ENCODE measurements at regions not wholly inside any gene's neighbourhood (a gene's known extent, or its start where the extent isn't known, plus 50 kb on each side); places are given as distances from the start of the nearest gene placed in this dataset.
"Not testable (repeated sequence)": the region's sequence is repeated elsewhere in the genome, so short reads cannot be mapped to it uniquely, and the experiment has no call there.

DNA sequence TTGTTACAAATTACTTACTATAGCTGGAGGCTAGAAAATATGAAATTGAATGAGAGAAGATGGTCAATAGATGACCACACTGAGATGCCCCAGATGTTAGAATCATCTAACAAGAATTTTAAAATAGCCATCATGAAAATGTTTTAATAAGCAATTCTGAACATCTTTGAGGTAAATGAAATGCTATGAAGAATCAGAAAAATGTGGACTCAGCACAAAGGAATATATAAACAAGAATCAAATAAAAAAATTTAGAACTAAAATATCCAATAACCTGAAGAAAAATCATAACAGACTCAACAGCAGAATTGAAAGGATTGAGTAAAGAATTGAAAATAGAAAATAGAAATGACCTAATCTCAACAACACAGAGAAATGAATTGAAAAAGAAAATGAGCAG is 248.5 kb downstream of the PRDM9 start:
- H3K9me3 Mint-ChIP-seq = peaks cover 8 to 37% (median 18%) of the 10 kb centered on the region in 6 donors
- peaks cover 0 to 1% (median 0%) of the 10 kb centered on the region in 3 donors for H3K27me3 Mint-ChIP-seq (ENCODE audit: low read depth in 3 of 3)
- no peaks in the 10 kb centered on the region for H3K36me3 Mint-ChIP-seq
- DNase-seq = no peak
- no peaks in the 10 kb centered on the region for H3K4me1 Mint-ChIP-seq
- H3K4me3 Mint-ChIP-seq = no peak overlapping the region
- H3K27ac Mint-ChIP-seq = no peak overlapping the region

DNA sequence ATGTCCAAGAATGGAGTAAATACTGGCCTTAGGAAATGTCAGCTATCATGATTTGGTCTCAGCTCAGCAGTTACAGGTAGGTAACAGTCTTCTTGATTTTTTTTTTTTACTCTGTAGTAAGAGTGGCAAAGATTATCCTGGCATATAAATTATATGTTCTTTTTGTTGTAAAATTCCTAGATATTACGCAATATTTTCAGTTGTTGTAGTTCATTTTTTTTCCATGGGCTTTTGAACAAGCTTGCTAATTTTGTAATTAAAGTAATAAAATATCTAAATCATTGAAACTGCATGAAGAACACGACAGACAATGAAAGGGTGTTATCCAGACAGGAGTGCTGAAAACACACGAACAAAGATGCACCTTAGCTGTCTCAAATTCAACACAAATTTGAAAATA is 249.4 kb downstream of the PRDM9 start:
- Mint-ChIP-seq H3K4me1 (no peaks in the 10 kb centered on the region), H3K27ac (no peak overlapping the region), H3K9me3 (peaks cover 4 to 37% (median 12%) of the 10 kb centered on the region in 6 donors), H3K4me3 (no peak overlapping the region), H3K27me3 (ENCODE audit: low read depth in 3 of 3) (peaks cover 0 to 1% (median 0%) of the 10 kb centered on the region in 3 donors), H3K36me3 (no peaks in the 10 kb centered on the region)
- no peak for DNase-seq

GRCh38 chr5:23763170-23763569 is 255.8 kb downstream of the PRDM9 start:
- H3K4me3 Mint-ChIP-seq = no peak overlapping the region
- H3K4me1 Mint-ChIP-seq = no peaks in the 10 kb centered on the region
- H3K9me3 Mint-ChIP-seq = peaks cover 9 to 37% (median 22%) of the 10 kb centered on the region in 6 donors
- no peaks in the 10 kb centered on the region for H3K36me3 Mint-ChIP-seq
- H3K27me3 Mint-ChIP-seq (ENCODE audit: low read depth in 3 of 3) = peaks cover 0 to 1% (median 0%) of the 10 kb centered on the region in 3 donors
- DNase-seq = no peak
- H3K27ac Mint-ChIP-seq = no peak overlapping the region

DNA sequence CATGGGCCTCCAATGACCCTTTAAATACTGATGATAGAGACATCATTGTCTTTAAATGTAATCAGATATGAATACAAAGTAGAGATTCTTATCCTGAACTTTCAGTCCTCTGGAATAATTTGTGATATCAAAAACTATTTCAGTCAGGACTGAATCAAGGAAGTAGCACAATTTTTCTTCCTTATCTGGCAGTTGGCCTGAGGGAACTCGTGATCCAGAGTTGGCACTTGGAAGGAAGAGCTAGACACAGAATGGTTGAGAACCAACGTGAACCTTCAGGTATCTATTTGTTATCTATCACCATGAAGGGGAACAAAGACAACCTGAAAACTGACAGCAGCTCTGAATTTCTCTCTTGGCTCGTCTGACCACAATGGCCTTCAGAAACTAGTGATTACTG is 269.3 kb downstream of the PRDM9 start:
- H3K9me3 Mint-ChIP-seq = peaks cover 20 to 67% (median 30%) of the 10 kb centered on the region in 6 donors
- no peaks in the 10 kb centered on the region for H3K27me3 Mint-ChIP-seq (ENCODE audit: low read depth in 3 of 3)
- DNase-seq = no peak
- no peaks in the 10 kb centered on the region for H3K4me1 Mint-ChIP-seq
- no peak overlapping the region for H3K27ac Mint-ChIP-seq
- H3K4me3 Mint-ChIP-seq = no peak overlapping the region
- H3K36me3 Mint-ChIP-seq = peaks cover 0 to 5% (median 0%) of the 10 kb centered on the region in 3 donors

GRCh38 chr5:23800307-23800706 is 292.9 kb downstream of the PRDM9 start:
- not testable (repeated sequence) for DNase-seq; H3K4me1 Mint-ChIP-seq; H3K4me3 Mint-ChIP-seq; H3K27me3 Mint-ChIP-seq (ENCODE audit: low read depth in 3 of 3); H3K27ac Mint-ChIP-seq; H3K36me3 Mint-ChIP-seq
- H3K9me3 Mint-ChIP-seq = peaks cover 12 to 50% (median 27%) of the 10 kb centered on the region in 6 donors

DNA sequence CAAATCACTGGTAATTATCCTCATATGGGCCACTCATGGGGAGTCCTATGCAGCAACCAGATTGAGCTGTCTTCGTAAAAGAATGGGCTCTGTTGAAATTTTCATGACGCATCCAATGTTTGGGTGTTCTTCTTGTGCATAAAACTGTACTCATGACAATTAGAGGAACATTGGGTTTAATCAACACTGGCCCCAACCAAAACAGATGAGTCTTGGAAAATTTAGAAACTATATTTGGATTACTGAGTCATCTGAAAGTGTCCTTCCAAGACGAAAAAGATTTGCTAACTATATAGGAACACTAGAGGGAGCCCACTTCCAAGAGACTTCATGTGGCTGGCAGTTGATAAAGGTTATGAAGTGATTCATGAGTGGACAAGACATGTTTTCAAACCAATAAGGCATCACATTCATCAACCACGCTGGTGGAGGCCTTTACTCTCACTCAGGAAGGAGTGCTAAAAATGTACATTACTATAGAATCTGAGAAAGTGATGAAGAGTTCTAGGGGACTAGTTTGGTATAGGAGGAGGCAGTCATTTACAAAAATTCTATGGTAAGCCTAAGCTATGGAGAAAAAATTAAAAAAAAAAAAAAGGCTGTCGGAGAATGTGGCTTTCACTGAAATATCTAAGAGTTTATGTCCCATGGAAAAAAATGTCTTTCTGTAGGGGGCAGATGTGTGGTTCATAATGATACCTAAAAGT is 313.5 kb downstream of the PRDM9 start:
- Mint-ChIP-seq H3K9me3 (peaks cover 1 to 36% (median 15%) of the 10 kb centered on the region in 6 donors), H3K27me3 (ENCODE audit: low read depth in 3 of 3) (no peaks in the 10 kb centered on the region)

GRCh38 chr5:23823521-23823920 is 316.1 kb downstream of the PRDM9 start:
- Mint-ChIP-seq H3K27me3 (ENCODE audit: low read depth in 3 of 3) (peaks cover 0 to 3% (median 0%) of the 10 kb centered on the region in 3 donors), H3K4me3 (no peak overlapping the region), H3K27ac (no peak overlapping the region), H3K4me1 (no peaks in the 10 kb centered on the region), H3K9me3 (peaks cover 5 to 47% (median 24%) of the 10 kb centered on the region in 6 donors), H3K36me3 (no peaks in the 10 kb centered on the region)
- no peak for DNase-seq

More for the DNA sequence above, 313.5 kb downstream of the PRDM9 start:
- H3K36me3 Mint-ChIP-seq = no peaks in the 10 kb centered on the region
- H3K4me3 Mint-ChIP-seq = no peak overlapping the region
- no peak for DNase-seq
- no peaks in the 10 kb centered on the region for H3K4me1 Mint-ChIP-seq
- no peak overlapping the region for H3K27ac Mint-ChIP-seq

DNA sequence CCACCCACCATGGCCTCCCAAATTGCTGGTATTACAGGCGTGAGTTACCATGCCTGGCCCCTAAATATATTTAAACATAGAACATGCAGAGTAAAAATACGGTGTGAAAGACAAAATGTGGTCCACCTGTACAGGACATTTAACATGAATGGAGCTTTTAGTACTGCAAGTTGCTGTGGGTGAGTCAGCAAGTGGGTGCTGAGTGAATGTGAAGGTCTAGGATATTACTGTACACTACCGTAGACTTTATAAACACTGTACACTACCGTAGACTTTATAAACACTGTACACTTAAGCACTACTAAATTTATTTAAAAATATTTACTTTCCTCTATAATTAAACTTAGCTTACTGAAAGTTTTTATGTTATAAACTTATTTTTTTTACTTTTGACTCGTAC is 317.8 kb downstream of the PRDM9 start:
- Mint-ChIP-seq H3K9me3 (peaks cover 6 to 55% (median 21%) of the 10 kb centered on the region in 6 donors), H3K4me3 (no peak overlapping the region), H3K27ac (no peak overlapping the region), H3K4me1 (no peaks in the 10 kb centered on the region), H3K27me3 (ENCODE audit: low read depth in 3 of 3) (peaks cover 0 to 3% (median 2%) of the 10 kb centered on the region in 3 donors), H3K36me3 (no peaks in the 10 kb centered on the region)
- no peak for DNase-seq

DNA sequence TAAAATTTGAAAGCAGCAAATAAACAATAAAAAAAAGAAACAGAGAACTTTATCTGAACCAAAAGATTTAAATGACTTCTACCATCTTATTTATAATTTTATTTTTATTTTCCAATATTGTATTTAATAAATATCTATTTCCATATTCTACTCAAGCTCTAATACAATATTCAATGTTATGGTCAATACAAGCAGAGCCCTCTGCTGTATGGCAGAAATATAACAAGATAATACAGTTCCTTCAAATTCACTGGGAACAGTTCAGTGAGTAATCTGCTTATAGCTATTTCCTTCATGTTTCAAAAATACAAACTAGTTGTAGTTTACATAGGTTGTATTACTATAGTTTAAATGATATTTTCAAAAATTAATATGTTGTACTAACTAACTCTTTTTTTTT is 332.7 kb downstream of the PRDM9 start:
- no peak for DNase-seq
- no peak overlapping the region for H3K4me3 Mint-ChIP-seq
- H3K27me3 Mint-ChIP-seq (ENCODE audit: low read depth in 3 of 3) = no peaks in the 10 kb centered on the region
- no peaks in the 10 kb centered on the region for H3K36me3 Mint-ChIP-seq
- H3K4me1 Mint-ChIP-seq = no peaks in the 10 kb centered on the region
- H3K27ac Mint-ChIP-seq = no peak overlapping the region
- H3K9me3 Mint-ChIP-seq = peaks cover 18 to 46% (median 29%) of the 10 kb centered on the region in 6 donors

DNA sequence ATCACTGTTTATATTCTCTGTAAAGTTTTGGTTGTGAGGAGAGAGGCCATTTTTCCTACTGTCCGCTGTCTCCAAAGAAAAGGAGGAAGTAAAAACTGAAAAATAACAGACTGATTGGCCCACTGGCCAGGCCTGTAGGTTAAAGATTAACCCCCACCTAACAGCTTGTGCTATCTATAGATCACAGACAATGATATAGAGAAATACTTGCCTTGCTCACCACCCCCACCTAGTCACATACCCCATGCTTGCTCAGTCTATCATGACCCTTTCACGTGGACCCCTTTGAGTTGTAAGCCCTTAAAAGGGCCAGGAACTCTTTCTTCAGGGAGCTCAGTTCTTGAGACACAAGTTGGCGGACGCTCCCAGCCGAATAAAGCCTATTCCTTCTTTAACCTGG is 357.4 kb downstream of the PRDM9 start:
- H3K36me3 Mint-ChIP-seq = peaks cover 0 to 3% (median 0%) of the 10 kb centered on the region in 3 donors
- H3K27ac Mint-ChIP-seq = no peak overlapping the region
- no peaks in the 10 kb centered on the region for H3K4me1 Mint-ChIP-seq
- no peak overlapping the region for H3K4me3 Mint-ChIP-seq
- H3K9me3 Mint-ChIP-seq = peaks cover 6 to 43% (median 25%) of the 10 kb centered on the region in 6 donors
- DNase-seq = no peak
- no peaks in the 10 kb centered on the region for H3K27me3 Mint-ChIP-seq (ENCODE audit: low read depth in 3 of 3)

DNA sequence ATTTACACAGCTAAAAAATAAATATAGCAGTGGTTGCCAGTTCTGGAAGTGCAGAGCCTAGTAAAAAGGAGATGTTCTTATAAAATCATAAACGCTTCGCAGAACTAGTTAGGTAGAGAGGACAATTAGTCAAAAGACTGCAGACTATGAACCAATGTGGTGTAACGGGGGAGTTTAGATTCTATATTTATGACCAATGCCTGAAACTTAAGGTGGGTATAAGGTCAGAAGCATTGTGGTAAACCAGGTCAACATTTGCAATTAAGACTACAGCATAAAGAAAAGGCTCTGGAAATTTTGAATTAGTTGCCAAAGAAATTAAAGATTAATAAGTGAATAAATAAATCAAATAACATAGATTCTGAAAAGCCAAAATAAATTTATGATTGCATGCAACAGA is 370.4 kb downstream of the PRDM9 start:
- DNase-seq = no peak
- Mint-ChIP-seq H3K4me1 (no peaks in the 10 kb centered on the region), H3K27me3 (ENCODE audit: low read depth in 3 of 3) (no peaks in the 10 kb centered on the region), H3K27ac (no peak overlapping the region), H3K4me3 (no peak overlapping the region), H3K9me3 (peaks cover 6 to 39% (median 13%) of the 10 kb centered on the region in 6 donors), H3K36me3 (no peaks in the 10 kb centered on the region)

DNA sequence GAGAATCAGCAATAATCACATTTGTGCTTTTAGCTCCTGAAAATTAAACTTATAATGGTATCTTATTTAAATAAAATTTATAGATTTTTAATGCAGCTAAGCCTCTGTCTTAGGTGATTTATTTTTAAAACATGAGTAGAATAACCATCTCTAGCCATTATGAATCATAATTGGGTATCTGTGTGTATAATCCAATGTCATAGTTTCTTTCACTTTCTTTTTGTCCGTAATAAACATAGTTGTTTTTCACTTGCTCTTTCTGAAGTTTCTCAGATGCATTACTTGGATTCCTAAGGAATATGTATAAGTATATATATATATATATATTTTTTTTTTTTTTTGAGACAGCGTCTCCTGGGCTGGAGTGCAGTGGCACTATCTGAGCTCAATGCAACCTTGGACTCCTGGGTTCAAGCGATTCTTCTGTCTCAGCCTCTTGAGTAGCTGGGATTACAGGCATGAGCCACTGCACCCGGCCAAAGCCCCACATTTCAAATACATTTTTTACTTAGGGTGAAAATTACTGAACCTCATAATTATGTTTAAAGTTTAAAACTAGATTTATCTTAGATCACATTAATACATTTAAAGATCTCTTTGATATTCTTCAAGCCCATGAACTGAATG is 377.1 kb downstream of the PRDM9 start:
- H3K36me3 Mint-ChIP-seq = no peaks in the 10 kb centered on the region
- no peak overlapping the region for H3K4me3 Mint-ChIP-seq
- peaks cover 7 to 52% (median 30%) of the 10 kb centered on the region in 6 donors for H3K9me3 Mint-ChIP-seq
- H3K4me1 Mint-ChIP-seq = no peaks in the 10 kb centered on the region
- no peaks in the 10 kb centered on the region for H3K27me3 Mint-ChIP-seq (ENCODE audit: low read depth in 3 of 3)
- H3K27ac Mint-ChIP-seq = no peak overlapping the region
- DNase-seq = no peak

DNA sequence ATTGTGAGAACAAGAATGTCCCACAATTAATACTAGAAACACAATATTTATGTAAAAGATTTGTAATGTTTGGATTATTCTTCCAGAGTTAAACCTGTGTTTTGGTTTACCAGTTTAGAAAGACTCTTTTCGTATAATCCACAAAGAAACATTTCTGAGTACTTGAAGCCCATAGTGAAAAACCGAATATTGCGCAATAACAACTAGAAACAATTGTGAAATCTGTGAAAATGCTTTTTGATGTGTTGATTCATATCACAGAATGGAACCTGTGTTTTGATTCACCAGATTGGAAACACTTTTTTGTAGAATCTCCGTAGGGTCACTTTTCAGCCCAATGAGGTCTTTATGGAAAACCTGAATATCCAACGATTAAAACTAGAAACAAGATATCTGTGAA is 386.2 kb downstream of the PRDM9 start:
- Mint-ChIP-seq H3K27ac (no peak overlapping the region), H3K4me1 (no peaks in the 10 kb centered on the region), H3K4me3 (no peak overlapping the region), H3K27me3 (ENCODE audit: low read depth in 3 of 3) (no peaks in the 10 kb centered on the region), H3K9me3 (peaks cover 6 to 61% (median 33%) of the 10 kb centered on the region in 6 donors), H3K36me3 (no peaks in the 10 kb centered on the region)
- no peak for DNase-seq

DNA sequence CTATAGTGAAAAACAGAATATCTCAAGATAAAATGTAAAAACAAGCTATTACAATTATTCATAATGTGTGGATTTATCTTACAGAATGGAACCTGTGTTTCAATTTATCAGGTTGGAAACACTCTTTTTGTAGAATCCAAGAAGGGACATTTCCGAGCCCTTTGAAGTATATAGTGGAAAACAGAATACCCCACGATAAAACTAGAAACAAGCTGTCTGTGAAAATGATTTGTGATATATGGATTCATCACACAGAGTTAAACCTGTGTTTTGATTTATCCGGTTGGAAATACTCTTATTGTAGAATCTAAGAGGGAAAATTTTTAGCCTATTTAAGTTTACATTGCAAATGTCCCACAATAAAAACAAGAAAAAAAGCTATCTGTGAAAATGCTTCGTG is 388.2 kb downstream of the PRDM9 start:
- H3K9me3 Mint-ChIP-seq = peaks cover 5 to 68% (median 33%) of the 10 kb centered on the region in 6 donors
- no peaks in the 10 kb centered on the region for H3K36me3 Mint-ChIP-seq
- no peaks in the 10 kb centered on the region for H3K4me1 Mint-ChIP-seq
- H3K27me3 Mint-ChIP-seq (ENCODE audit: low read depth in 3 of 3) = no peaks in the 10 kb centered on the region
- no peak overlapping the region for H3K27ac Mint-ChIP-seq
- H3K4me3 Mint-ChIP-seq = no peak overlapping the region
- no peak for DNase-seq

All from immature natural killer cell (primary cell).